ENCODE measurements at regions not wholly inside any gene's neighbourhood (a gene's known extent, or its start where the extent isn't known, plus 50 kb on each side); places are given as distances from the start of the nearest gene placed in this dataset.

GRCh38 chr5:154110716-154111115 is 71.9 kb downstream of the MFAP3 start:
- TF ChIP-seq POLR2A (IDR thresholded peaks at IDR 0.05; ENCODE audit: low read depth) (no peak), CTCF (IDR thresholded peaks at IDR 0.05) (no peak), EP300 (IDR thresholded peaks at IDR 0.05) (no peak), POLR2AphosphoS5 (IDR thresholded peaks at IDR 0.05) (no peak)
- Histone ChIP-seq H3K9me3 (no peaks in the 10 kb centered on the region), H3K36me3 (no peaks in the 10 kb centered on the region), H3K4me1 (no peaks in the 10 kb centered on the region), H3K27ac (replicated peaks in 1 of 4) (no peak overlapping the region), H3K4me3 (no peak overlapping the region), H3K27me3 (no peaks in the 10 kb centered on the region)
- intact Hi-C loops (cut with DNase I): no loop called here
- DNase-seq (ENCODE audit: extremely low spot score): no peak
- WGBS: 78% methylated on average over 3 of the region's 3 CpGs

- no peak for DNase-seq (ENCODE audit: extremely low spot score)
- intact Hi-C loops (cut with DNase I): no loop called here
- TF ChIP-seq CTCF (IDR thresholded peaks at IDR 0.05) (no peak), EP300 (IDR thresholded peaks at IDR 0.05) (no peak), POLR2AphosphoS5 (IDR thresholded peaks at IDR 0.05) (no peak), POLR2A (IDR thresholded peaks at IDR 0.05; ENCODE audit: low read depth) (no peak)
- no peaks in the 10 kb centered on the region for H3K4me1 ChIP-seq
- no peaks in the 10 kb centered on the region for H3K36me3 ChIP-seq
- WGBS: 98% methylated on average over 4 of the region's 4 CpGs
- H3K27ac ChIP-seq (replicated peaks in 1 of 4): no peak overlapping the region
- no peaks in the 10 kb centered on the region for H3K9me3 ChIP-seq
- no peak overlapping the region for H3K4me3 ChIP-seq
- H3K27me3 ChIP-seq: no peaks in the 10 kb centered on the region
Measured at GRCh38 chr5:154111214-154111613, 72.4 kb downstream of the MFAP3 start.

- H3K9me3 ChIP-seq: no peaks in the 10 kb centered on the region
- no peaks in the 10 kb centered on the region for H3K27me3 ChIP-seq
- no peaks in the 10 kb centered on the region for H3K4me1 ChIP-seq
- TF ChIP-seq CTCF (IDR thresholded peaks at IDR 0.05): no peak
- no peak for TF ChIP-seq POLR2A (IDR thresholded peaks at IDR 0.05; ENCODE audit: low read depth)
- no peak for TF ChIP-seq POLR2AphosphoS5 (IDR thresholded peaks at IDR 0.05)
- no peak for TF ChIP-seq EP300 (IDR thresholded peaks at IDR 0.05)
- intact Hi-C loops (cut with DNase I): no loop called here
- H3K36me3 ChIP-seq: no peaks in the 10 kb centered on the region
- DNase-seq (ENCODE audit: extremely low spot score): no peak
- no peak overlapping the region for H3K4me3 ChIP-seq
- H3K27ac ChIP-seq (replicated peaks in 1 of 4): no peak overlapping the region
Measured at GRCh38 chr5:154112255-154112654, 73.5 kb downstream of the MFAP3 start.

GRCh38 chr5:154115291-154115690 is 75.2 kb upstream of the GALNT10 start:
- intact Hi-C loops (cut with DNase I): no loop called here
- TF ChIP-seq POLR2AphosphoS5 (IDR thresholded peaks at IDR 0.05) (no peak), EP300 (IDR thresholded peaks at IDR 0.05) (no peak), POLR2A (IDR thresholded peaks at IDR 0.05; ENCODE audit: low read depth) (no peak), CTCF (IDR thresholded peaks at IDR 0.05) (no peak)
- no peak overlapping the region for H3K27ac ChIP-seq (replicated peaks in 1 of 4)
- no peak for DNase-seq (ENCODE audit: extremely low spot score)
- H3K4me3 ChIP-seq: no peak overlapping the region
- H3K4me1 ChIP-seq: no peaks in the 10 kb centered on the region
- 80% methylated on average over 4 of the region's 4 CpGs for WGBS
- no peaks in the 10 kb centered on the region for H3K9me3 ChIP-seq
- H3K27me3 ChIP-seq: no peaks in the 10 kb centered on the region
- no peaks in the 10 kb centered on the region for H3K36me3 ChIP-seq

GRCh38 chr5:154117050-154117449 is 73.5 kb upstream of the GALNT10 start:
- 93% methylated on average over 6 of the region's 6 CpGs for WGBS

More at GRCh38 chr5:154117050-154117449, 73.5 kb upstream of the GALNT10 start:
- intact Hi-C loops (cut with DNase I): no loop called here
- no peak for TF ChIP-seq EP300 (IDR thresholded peaks at IDR 0.05)
- TF ChIP-seq POLR2AphosphoS5 (IDR thresholded peaks at IDR 0.05): no peak
- no peak for TF ChIP-seq CTCF (IDR thresholded peaks at IDR 0.05)
- no peak for TF ChIP-seq POLR2A (IDR thresholded peaks at IDR 0.05; ENCODE audit: low read depth)
- H3K36me3 ChIP-seq: no peaks in the 10 kb centered on the region
- no peak overlapping the region for H3K4me3 ChIP-seq
- H3K27me3 ChIP-seq: no peaks in the 10 kb centered on the region
- H3K27ac ChIP-seq (replicated peaks in 1 of 4): no peak overlapping the region
- no peak for DNase-seq (ENCODE audit: extremely low spot score)
- H3K4me1 ChIP-seq: no peaks in the 10 kb centered on the region
- no peaks in the 10 kb centered on the region for H3K9me3 ChIP-seq
